Activated CD8-positive, alpha-beta T cell treated with anti-CD3 and anti-CD28 coated beads, Interleukin-2, amount 10 ng/mL, durations not matched to agents 7 days and 5 days (primary cell): ENCODE measurements at regions not wholly inside any gene's neighbourhood (a gene's known extent, or its start where the extent isn't known, plus 50 kb on each side); places are given as distances from the start of the nearest gene placed in this dataset.
A peak's percentile ranks its signal among the peaks of the same experiment; 100 is the strongest.

Source experiments
- ATAC-seq: fragments of 150-1000 bp; cut with Tn5 transposase; one replicate; pipeline ENCODE4 v1.10.0; 2021; ENCODE audit warnings: moderate library complexity
- CTCF ChIA-PET: fragments of 350-600 bp; sonication (Branson Sonifier 250); formaldehyde crosslinking; loops from one replicate; lab custom pipeline; 2021; ENCODE audit warnings: antibody characterized with exemption; lab: Charles Lee
- POLR2A ChIA-PET: fragments of 350-600 bp; sonication (Branson Sonifier 250); formaldehyde crosslinking; loops from one replicate; lab custom pipeline; 2021; ENCODE audit warnings: antibody characterized with exemption; lab: Charles Lee
- DNase-seq: peaks from one replicate; pipeline ENCODE4 v3.0.0-alpha.2; 2020
- H3K27ac Mint-ChIP-seq: one replicate; pipeline ENCODE4 v1.8.0; 2021; ENCODE audit warnings: mild to moderate bottlenecking, mixed read lengths
- H3K27me3 Mint-ChIP-seq: one replicate; pipeline ENCODE4 v1.8.0; 2021; ENCODE audit warnings: low read depth, mixed read lengths
- H3K36me3 Mint-ChIP-seq: one replicate; pipeline ENCODE4 v1.8.0; 2021; ENCODE audit warnings: low read depth, mixed read lengths
- H3K4me1 Mint-ChIP-seq: one replicate; pipeline ENCODE4 v1.8.0; 2021; ENCODE audit warnings: low read depth, mixed read lengths
- H3K4me3 Mint-ChIP-seq: one replicate; pipeline ENCODE4 v1.8.0; 2021; ENCODE audit warnings: mild to moderate bottlenecking, mixed read lengths
- H3K9me3 Mint-ChIP-seq: one replicate; pipeline ENCODE4 v1.8.0; 2022; ENCODE audit warnings: mixed read lengths; ENCODE audit not compliant: insufficient read depth

DNA sequence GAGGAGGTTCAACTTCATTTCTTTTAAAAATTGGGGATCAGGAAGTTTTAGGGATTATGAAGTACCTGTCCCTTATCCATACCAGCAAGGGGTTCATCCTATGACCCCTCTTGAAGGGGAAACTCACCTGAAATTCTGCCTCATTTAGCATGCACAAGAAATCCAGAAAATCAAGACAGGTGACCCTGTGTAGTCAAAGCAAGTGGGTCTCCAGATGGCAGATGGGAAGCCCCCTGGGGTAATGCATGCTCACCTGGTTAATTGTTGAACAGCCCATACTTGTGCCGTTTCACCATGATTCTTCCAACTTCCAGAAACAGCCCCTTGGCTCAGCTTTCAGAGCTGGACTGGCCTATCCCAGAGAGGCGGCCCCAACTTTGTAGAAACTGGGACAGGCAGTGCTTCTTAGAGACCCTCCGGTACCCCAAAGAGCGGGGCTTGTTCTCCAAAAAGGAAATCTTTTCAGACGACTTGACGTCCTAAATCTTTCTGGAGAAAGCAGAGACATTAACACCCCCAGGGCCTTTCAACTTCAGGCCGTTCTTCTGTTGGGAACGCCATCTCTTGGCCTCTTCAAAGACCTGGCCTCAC lies 66.3 kb upstream of the ESRRB start:
- peaks cover 37% of the 10 kb centered on the region for H3K27me3 Mint-ChIP-seq
- H3K9me3 Mint-ChIP-seq: no peaks in the 10 kb centered on the region
- CTCF ChIA-PET: no interaction called here
- POLR2A ChIA-PET: no interaction called here
- H3K4me3 Mint-ChIP-seq: no peak overlapping the region
- no peaks in the 10 kb centered on the region for H3K36me3 Mint-ChIP-seq
- ATAC-seq (no peak), DNase-seq (no peak)
- no peak overlapping the region for H3K27ac Mint-ChIP-seq
- no peaks in the 10 kb centered on the region for H3K4me1 Mint-ChIP-seq

- Mint-ChIP-seq H3K27ac (no peak overlapping the region), H3K9me3 (no peaks in the 10 kb centered on the region), H3K4me1 (no peaks in the 10 kb centered on the region), H3K4me3 (no peak overlapping the region), H3K27me3 (peaks cover 35% of the 10 kb centered on the region), H3K36me3 (no peaks in the 10 kb centered on the region)
- DNase-seq (no peak), ATAC-seq (no peak)
- POLR2A ChIA-PET: no interaction called here
- CTCF ChIA-PET: no interaction called here
Observed at GRCh38 chr14:76311079-76311758, 64.7 kb upstream of the ESRRB start.

DNA sequence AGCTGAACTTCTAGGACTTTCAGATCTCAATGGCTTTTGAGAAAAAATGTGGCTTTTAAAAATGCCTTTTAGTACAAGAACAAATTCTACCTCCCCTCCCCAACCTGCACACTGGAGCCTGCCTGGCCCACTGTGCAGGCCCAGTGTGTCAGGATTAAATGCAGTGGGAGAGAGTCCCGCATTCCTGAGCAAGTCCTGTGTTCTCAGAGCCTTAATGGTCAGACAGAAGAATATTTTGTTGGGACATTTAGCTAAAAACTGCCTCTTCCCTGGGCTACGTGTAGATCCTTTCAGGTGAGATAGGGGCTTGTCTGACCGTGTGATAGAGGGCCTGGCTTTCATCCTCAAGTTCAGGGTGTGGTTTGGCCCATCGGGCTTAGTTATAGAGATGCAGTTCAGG lies 63.1 kb upstream of the ESRRB start:
- ATAC-seq (no peak), DNase-seq (no peak)
- Mint-ChIP-seq H3K9me3 (no peaks in the 10 kb centered on the region), H3K27me3 (peaks cover 35% of the 10 kb centered on the region), H3K27ac (no peak overlapping the region), H3K4me3 (no peak overlapping the region), H3K36me3 (no peaks in the 10 kb centered on the region), H3K4me1 (no peaks in the 10 kb centered on the region)
- ChIA-PET CTCF (no interaction called here), POLR2A (no interaction called here)

DNA sequence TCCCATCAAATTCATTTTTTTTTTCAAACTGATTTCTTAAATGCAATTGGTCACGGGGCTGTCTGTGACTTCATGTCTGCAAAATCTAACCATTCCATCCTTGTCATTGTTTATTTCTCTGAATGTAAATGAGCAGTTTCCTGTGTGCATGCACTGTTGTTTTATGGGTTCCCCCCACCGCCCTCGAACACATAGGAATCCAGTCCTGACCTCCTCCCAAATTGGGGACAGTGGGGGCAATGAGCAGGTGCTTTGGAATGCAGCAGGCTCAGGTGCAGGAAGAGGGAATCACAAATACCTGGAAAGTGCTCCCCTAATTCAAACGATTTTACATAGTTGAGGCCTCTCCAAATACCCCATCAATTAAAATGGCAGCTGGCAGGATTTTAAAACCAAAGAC lies 62.6 kb upstream of the ESRRB start:
- H3K4me3 Mint-ChIP-seq: no peak overlapping the region
- no peak for DNase-seq
- CTCF ChIA-PET: no interaction called here
- H3K9me3 Mint-ChIP-seq: no peaks in the 10 kb centered on the region
- POLR2A ChIA-PET: no interaction called here
- H3K27me3 Mint-ChIP-seq: peaks cover 35% of the 10 kb centered on the region
- H3K36me3 Mint-ChIP-seq: no peaks in the 10 kb centered on the region
- no peak overlapping the region for H3K27ac Mint-ChIP-seq
- no peak for ATAC-seq
- no peaks in the 10 kb centered on the region for H3K4me1 Mint-ChIP-seq

DNA sequence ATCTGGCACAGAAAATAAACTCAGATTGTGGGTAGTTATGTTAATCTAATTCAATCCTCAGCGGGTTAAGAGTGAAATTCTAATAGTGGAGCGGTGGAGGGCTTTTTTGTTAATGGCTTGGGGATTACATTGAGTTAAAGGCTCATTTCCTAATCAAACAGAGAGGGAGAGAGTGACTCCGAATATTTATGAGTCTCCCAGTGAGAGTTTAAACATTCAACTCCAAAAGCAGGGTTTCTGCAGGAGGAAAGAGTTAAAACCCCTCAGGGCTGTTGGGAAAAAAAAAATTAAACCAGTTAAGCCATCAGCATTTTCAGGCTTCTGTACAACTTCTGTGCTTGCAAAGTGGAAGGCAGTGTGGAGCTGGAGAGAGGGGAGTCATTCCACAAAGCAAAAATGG lies 62.1 kb upstream of the ESRRB start:
- H3K4me3 Mint-ChIP-seq: no peak overlapping the region
- no peaks in the 10 kb centered on the region for H3K4me1 Mint-ChIP-seq
- no peak overlapping the region for H3K27ac Mint-ChIP-seq
- no peaks in the 10 kb centered on the region for H3K9me3 Mint-ChIP-seq
- POLR2A ChIA-PET: no interaction called here
- CTCF ChIA-PET: no interaction called here
- no peaks in the 10 kb centered on the region for H3K36me3 Mint-ChIP-seq
- DNase-seq (no peak), ATAC-seq (no peak)
- H3K27me3 Mint-ChIP-seq: peaks cover 33% of the 10 kb centered on the region

GRCh38 chr14:76314521-76315034 lies 61.4 kb upstream of the ESRRB start:
- H3K4me1 Mint-ChIP-seq: no peaks in the 10 kb centered on the region
- H3K36me3 Mint-ChIP-seq: no peaks in the 10 kb centered on the region
- no peak for ATAC-seq
- H3K9me3 Mint-ChIP-seq: no peaks in the 10 kb centered on the region
- no peak overlapping the region for H3K4me3 Mint-ChIP-seq
- DNase-seq: no peak
- POLR2A ChIA-PET: no interaction called here
- CTCF ChIA-PET: no interaction called here
- no peak overlapping the region for H3K27ac Mint-ChIP-seq
- peaks cover 28% of the 10 kb centered on the region for H3K27me3 Mint-ChIP-seq

GRCh38 chr14:76320486-76320885 lies 55.5 kb upstream of the ESRRB start:
- Mint-ChIP-seq H3K9me3 (no peaks in the 10 kb centered on the region), H3K36me3 (no peaks in the 10 kb centered on the region), H3K4me3 (no peak overlapping the region), H3K27ac (no peak overlapping the region), H3K4me1 (peaks cover 8% of the 10 kb centered on the region), H3K27me3 (peaks cover 4% of the 10 kb centered on the region)
- POLR2A ChIA-PET: no interaction called here
- CTCF ChIA-PET: no interaction called here
- ATAC-seq (no peak), DNase-seq (peak; percentile 31)

DNA sequence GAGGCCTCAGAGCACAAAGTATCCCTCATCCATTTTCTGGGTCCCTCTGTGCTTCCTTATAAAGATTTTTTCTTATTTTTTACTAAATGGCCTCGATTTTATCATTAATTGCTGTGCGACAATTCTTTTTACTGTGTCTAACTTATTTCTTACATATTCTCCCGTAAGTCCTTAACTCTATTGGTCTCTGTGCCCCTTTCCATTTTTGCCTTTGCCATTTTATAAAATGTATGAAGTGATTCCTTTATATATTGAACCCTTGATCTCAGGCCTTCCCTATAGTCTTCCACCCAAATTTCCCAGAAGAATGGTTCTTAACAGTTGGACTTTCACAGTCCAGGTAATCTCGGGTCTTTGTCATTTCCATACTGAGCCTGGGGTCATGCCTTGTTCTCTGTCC lies 55.0 kb upstream of the ESRRB start:
- ATAC-seq: no peak

GRCh38 chr14:76322594-76323220 lies 53.2 kb upstream of the ESRRB start:
- H3K9me3 Mint-ChIP-seq: no peaks in the 10 kb centered on the region
- POLR2A ChIA-PET: no interaction called here
- no peak overlapping the region for H3K27ac Mint-ChIP-seq
- H3K27me3 Mint-ChIP-seq: peaks cover 4% of the 10 kb centered on the region
- CTCF ChIA-PET: no interaction called here
- no peak overlapping the region for H3K4me3 Mint-ChIP-seq
- H3K4me1 Mint-ChIP-seq: peaks cover 8% of the 10 kb centered on the region
- ATAC-seq (no peak), DNase-seq (no peak)
- no peaks in the 10 kb centered on the region for H3K36me3 Mint-ChIP-seq

More for the DNA sequence above, 55.0 kb upstream of the ESRRB start:
- peaks cover 8% of the 10 kb centered on the region for H3K4me1 Mint-ChIP-seq
- ChIA-PET POLR2A (no interaction called here), CTCF (no interaction called here)
- no peaks in the 10 kb centered on the region for H3K36me3 Mint-ChIP-seq
- peaks cover 4% of the 10 kb centered on the region for H3K27me3 Mint-ChIP-seq
- no peaks in the 10 kb centered on the region for H3K9me3 Mint-ChIP-seq
- no peak overlapping the region for H3K27ac Mint-ChIP-seq
- no peak overlapping the region for H3K4me3 Mint-ChIP-seq
- DNase-seq: no peak

- Mint-ChIP-seq H3K4me3 (no peak overlapping the region), H3K9me3 (no peaks in the 10 kb centered on the region), H3K36me3 (no peaks in the 10 kb centered on the region), H3K27me3 (peaks cover 11% of the 10 kb centered on the region), H3K27ac (no peak overlapping the region), H3K4me1 (peaks cover 8% of the 10 kb centered on the region)
- ATAC-seq (no peak), DNase-seq (no peak)
- ChIA-PET POLR2A (no interaction called here), CTCF (no interaction called here)
Observed at GRCh38 chr14:76323331-76324050, 52.4 kb upstream of the ESRRB start.

DNA sequence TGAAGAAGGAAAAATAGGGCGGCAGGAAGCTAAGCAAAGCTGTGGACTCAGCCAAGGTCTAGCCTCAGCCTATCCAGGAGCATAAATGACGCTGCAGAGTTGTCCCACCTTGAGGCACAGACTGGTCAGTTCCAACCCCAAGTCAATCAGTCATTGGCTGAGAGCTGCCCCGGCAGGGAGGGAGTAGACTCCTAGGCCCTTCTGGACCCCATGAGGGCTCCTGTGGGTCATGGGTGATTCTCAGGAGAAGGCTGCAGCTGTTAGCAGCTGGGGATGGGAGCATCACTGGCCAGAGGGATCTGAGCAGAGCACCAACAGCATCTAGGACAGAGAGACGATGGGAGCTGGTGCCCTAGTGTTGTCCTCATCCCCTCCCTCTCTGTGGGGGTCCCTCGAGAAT lies 51.8 kb upstream of the ESRRB start:
- CTCF ChIA-PET: no interaction called here
- H3K4me1 Mint-ChIP-seq: peaks cover 8% of the 10 kb centered on the region
- no peaks in the 10 kb centered on the region for H3K36me3 Mint-ChIP-seq
- no peak for ATAC-seq
- H3K9me3 Mint-ChIP-seq: no peaks in the 10 kb centered on the region
- peaks cover 16% of the 10 kb centered on the region for H3K27me3 Mint-ChIP-seq
- POLR2A ChIA-PET: no interaction called here
- no peak overlapping the region for H3K4me3 Mint-ChIP-seq
- no peak overlapping the region for H3K27ac Mint-ChIP-seq
- DNase-seq: no peak
